Hepatocyte (in vitro differentiated cells): ENCODE measurements at regions not wholly inside any gene's neighbourhood (a gene's known extent, or its start where the extent isn't known, plus 50 kb on each side); places are given as distances from the start of the nearest gene placed in this dataset.

Experiments
- DNase-seq: peaks from one replicate; pipeline ENCODE4 v3.0.0-alpha.2; 2016; ENCODE audit warnings: low spot score
- H2AFZ ChIP-seq: fragments of 200-600 bp; sonication (generic); 2 replicates; pipeline ENCODE4 v1.6.0; 2016; ENCODE audit warnings: antibody characterized with exemption, mild to moderate bottlenecking
- H3K27ac ChIP-seq: fragments of 200-600 bp; sonication (generic); 2 replicates; pipeline ENCODE4 v1.5.1; 2016; ENCODE audit warnings: mild to moderate bottlenecking
- H3K27me3 ChIP-seq: fragments of 200-600 bp; sonication (generic); 2 replicates; pipeline ENCODE4 v1.6.1; 2016
- H3K36me3 ChIP-seq: fragments of 200-600 bp; sonication (generic); replicated peaks from 2 replicates; pipeline ENCODE4 v1.5.1; 2016; ENCODE audit warnings: low read depth; ENCODE audit not compliant: insufficient read depth
- H3K4me1 ChIP-seq: fragments of 200-600 bp; sonication (generic); 2 replicates; pipeline ENCODE4 v1.5.1; 2016; ENCODE audit warnings: mild to moderate bottlenecking, moderate library complexity; ENCODE audit not compliant: insufficient read depth
- H3K4me2 ChIP-seq: fragments of 200-600 bp; sonication (generic); 2 replicates; pipeline ENCODE4 v1.6.0; 2016
- H3K4me3 ChIP-seq: fragments of 200-600 bp; sonication (generic); 2 replicates; pipeline ENCODE4 v1.5.1; 2016; ENCODE audit warnings: mild to moderate bottlenecking
- H3K79me2 ChIP-seq: fragments of 200-600 bp; sonication (generic); 2 replicates; pipeline ENCODE4 v1.6.0; 2017; ENCODE audit warnings: mild to moderate bottlenecking
- H3K9me2 ChIP-seq: fragments of 200-600 bp; sonication (generic); replicated peaks from 2 replicates; pipeline ENCODE4 v1.6.0; 2017; ENCODE audit warnings: mild to moderate bottlenecking; ENCODE audit not compliant: insufficient read depth
- H3K9me3 ChIP-seq: fragments of 200-600 bp; sonication (generic); 2 replicates; pipeline ENCODE4 v1.5.1; 2016; ENCODE audit warnings: low read depth, mild to moderate bottlenecking
- H4K20me1 ChIP-seq: fragments of 200-600 bp; sonication (generic); 2 replicates; pipeline ENCODE4 v1.6.0; 2016; ENCODE audit warnings: mild to moderate bottlenecking; ENCODE audit not compliant: insufficient read depth, poor library complexity, severe bottlenecking
- CTCF ChIP-seq: fragments of 200-600 bp; sonication (generic); IDR thresholded peaks from 2 replicates; pipeline ENCODE4 v1.5.1; 2016; ENCODE audit warnings: antibody characterized with exemption, mild to moderate bottlenecking; ENCODE audit not compliant: poor library complexity
- EZH2 ChIP-seq: fragments of 200-600 bp; sonication (generic); IDR thresholded peaks from 2 replicates; pipeline ENCODE4 v1.6.1; 2016; ENCODE audit warnings: antibody characterized with exemption, mild to moderate bottlenecking, borderline replicate concordance
- EZH2phosphoT487 ChIP-seq: fragments of 200-600 bp; sonication (generic); IDR thresholded peaks from one replicate; pipeline ENCODE4 v1.6.1; 2018; ENCODE audit warnings: antibody characterized with exemption, mild to moderate bottlenecking, low read depth, moderate library complexity; ENCODE audit not compliant: unreplicated experiment, severe bottlenecking
- WGBS: methylation state at CpG from one replicate; pipeline ENCODE4 v1.1.6; 2016; ENCODE audit warnings: low lambda C conversion rate; ENCODE audit errors: missing lambda C conversion rate; 5-methylcytosine and 5-hydroxymethylcytosine counted together

- no peak overlapping the region for H3K4me2 ChIP-seq
- WGBS: 95% methylated on average over 4 of the region's 4 CpGs
- H3K79me2 ChIP-seq: peaks cover 40% of the 10 kb centered on the region
- no peak overlapping the region for H2AFZ ChIP-seq
- H3K4me1 ChIP-seq: peaks cover 6% of the 10 kb centered on the region
- H3K9me2 ChIP-seq: no peaks in the 10 kb centered on the region
- H3K36me3 ChIP-seq: no peaks in the 10 kb centered on the region
- no peaks in the 10 kb centered on the region for H3K9me3 ChIP-seq
- no peak for TF ChIP-seq EZH2
- TF ChIP-seq CTCF: no peak
- no peak for TF ChIP-seq EZH2phosphoT487
- H3K27me3 ChIP-seq: no peaks in the 10 kb centered on the region
- H3K27ac ChIP-seq: no peak overlapping the region
- no peak overlapping the region for H3K4me3 ChIP-seq
- DNase-seq: no peak
- no peaks in the 10 kb centered on the region for H4K20me1 ChIP-seq
These were observed 451.1 kb upstream of the RGS6 start for GRCh38 chr14:71481021-71481654.

DNA sequence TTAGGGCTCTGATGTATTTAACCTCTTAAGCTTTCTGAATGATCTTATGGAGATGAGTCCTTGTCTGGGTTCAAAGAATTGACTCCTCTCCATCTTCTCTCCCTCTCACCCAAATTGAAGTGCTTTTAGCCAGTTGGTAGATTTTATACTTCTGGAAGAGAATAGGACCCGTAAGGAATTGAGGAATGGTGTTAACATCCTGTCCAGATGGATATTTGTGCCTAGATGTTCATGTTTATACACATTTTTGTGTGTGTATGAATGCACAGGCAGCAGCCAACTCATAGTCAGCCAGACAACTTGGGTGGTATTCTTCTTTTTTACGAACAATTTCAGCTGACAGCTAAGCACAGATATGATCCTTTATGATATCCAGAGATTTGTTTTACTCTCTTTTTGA is 449.6 kb upstream of the RGS6 start:
- WGBS: 43% methylated on average over 2 of the region's 2 CpGs
- Histone ChIP-seq H4K20me1 (no peaks in the 10 kb centered on the region), H3K4me2 (no peak overlapping the region)

GRCh38 chr14:71483154-71483553 is 449.1 kb upstream of the RGS6 start:
- Histone ChIP-seq H2AFZ (no peak overlapping the region), H3K9me3 (no peaks in the 10 kb centered on the region), H3K4me1 (peaks cover 6% of the 10 kb centered on the region), H3K27ac (no peak overlapping the region), H3K4me2 (no peak overlapping the region), H3K36me3 (no peaks in the 10 kb centered on the region), H3K9me2 (no peaks in the 10 kb centered on the region), H3K4me3 (no peak overlapping the region), H3K27me3 (no peaks in the 10 kb centered on the region), H4K20me1 (no peaks in the 10 kb centered on the region), H3K79me2 (peaks cover 29% of the 10 kb centered on the region)
- TF ChIP-seq EZH2 (no peak), CTCF (no peak), EZH2phosphoT487 (no peak)
- no peak for DNase-seq
- WGBS: 82% methylated on average over 3 of the region's 3 CpGs

More for the DNA sequence above, 449.6 kb upstream of the RGS6 start:
- Histone ChIP-seq H3K4me3 (no peak overlapping the region), H3K9me3 (no peaks in the 10 kb centered on the region), H3K36me3 (no peaks in the 10 kb centered on the region), H3K4me1 (peaks cover 6% of the 10 kb centered on the region), H3K79me2 (peaks cover 29% of the 10 kb centered on the region), H3K9me2 (no peaks in the 10 kb centered on the region), H3K27ac (no peak overlapping the region), H3K27me3 (no peaks in the 10 kb centered on the region), H2AFZ (no peak overlapping the region)
- no peak for TF ChIP-seq EZH2
- no peak for TF ChIP-seq CTCF
- no peak for DNase-seq

DNA sequence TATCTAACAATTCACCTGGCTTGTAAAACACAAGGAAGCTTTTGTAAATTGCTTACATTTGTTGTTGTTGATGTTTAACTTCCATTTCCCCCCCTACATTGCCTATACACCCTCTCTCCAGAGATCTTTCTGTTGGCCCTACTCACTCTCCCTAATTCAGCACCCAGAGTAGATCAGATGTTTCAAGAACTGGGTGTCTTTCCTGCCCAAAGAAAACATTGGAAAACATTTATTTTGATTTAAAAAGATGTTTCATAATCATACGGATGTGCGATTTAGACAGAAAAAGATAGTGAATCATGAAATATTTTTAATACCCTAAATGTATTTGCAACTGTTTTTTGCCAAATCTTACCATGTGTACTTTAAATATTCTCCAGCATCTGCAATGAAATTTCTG is 446.4 kb upstream of the RGS6 start:
- H3K79me2 ChIP-seq: peaks cover 22% of the 10 kb centered on the region
- H3K36me3 ChIP-seq: no peaks in the 10 kb centered on the region
- no peak overlapping the region for H3K27ac ChIP-seq
- no peak for DNase-seq
- H2AFZ ChIP-seq: no peak overlapping the region
- no peak overlapping the region for H3K4me2 ChIP-seq
- WGBS: 98% methylated on average over 2 of the region's 2 CpGs
- no peak for TF ChIP-seq EZH2phosphoT487
- no peaks in the 10 kb centered on the region for H3K27me3 ChIP-seq
- H4K20me1 ChIP-seq: no peaks in the 10 kb centered on the region
- no peaks in the 10 kb centered on the region for H3K9me2 ChIP-seq
- H3K4me1 ChIP-seq: peaks cover 24% of the 10 kb centered on the region
- H3K4me3 ChIP-seq: no peak overlapping the region
- H3K9me3 ChIP-seq: no peaks in the 10 kb centered on the region
